Stimulated activated CD4-positive, alpha-beta T cell treated with anti-CD3 and anti-CD28 coated beads, Interleukin-2, amount 100 ng/mL, for 24 hours (primary cell): ENCODE measurements at regions not wholly inside any gene's neighbourhood (a gene's known extent, or its start where the extent isn't known, plus 50 kb on each side); places are given as distances from the start of the nearest gene placed in this dataset.

Experiments
- DNase-seq, 2 donors: peaks; one replicate each; pipeline ENCODE4 v3.0.0-alpha.2; 2020

GRCh38 chr5:3276896-3277295 is 318.7 kb upstream of the IRX1 start:
- no peak for DNase-seq

- no peak for DNase-seq
Measured at GRCh38 chr5:3269395-3270169, 326.1 kb upstream of the IRX1 start.

- DNase-seq: no peak
Measured at GRCh38 chr5:3268760-3269330, 326.8 kb upstream of the IRX1 start.

GRCh38 chr5:3266861-3267260 is 328.8 kb upstream of the IRX1 start:
- no peak for DNase-seq

- DNase-seq: no peak
Measured at GRCh38 chr5:3265936-3266335, 329.7 kb upstream of the IRX1 start.

- DNase-seq: no peak
Measured at GRCh38 chr5:3265131-3265885, 330.3 kb upstream of the IRX1 start.

GRCh38 chr5:3262451-3262850 is 333.2 kb upstream of the IRX1 start:
- DNase-seq: no peak

GRCh38 chr5:3261081-3261480 is 334.6 kb upstream of the IRX1 start:
- DNase-seq: no peak

- DNase-seq: no peak
Measured at GRCh38 chr5:3258050-3258449, 337.6 kb upstream of the IRX1 start.

- no peak for DNase-seq
Measured at GRCh38 chr5:3252235-3252634, 343.4 kb upstream of the IRX1 start.

GRCh38 chr5:3251784-3252183 is 343.8 kb upstream of the IRX1 start:
- no peak for DNase-seq

- DNase-seq: no peak
Measured at GRCh38 chr5:3249401-3249800, 346.2 kb upstream of the IRX1 start.

- no peak for DNase-seq
Measured at GRCh38 chr5:3237276-3237868, 358.3 kb upstream of the IRX1 start.

- DNase-seq: no peak
Measured at GRCh38 chr5:3234566-3234965, 361.1 kb upstream of the IRX1 start.

GRCh38 chr5:3230941-3231340 is 364.7 kb upstream of the IRX1 start:
- no peak for DNase-seq

- DNase-seq: no peak
Measured at GRCh38 chr5:3230254-3230653, 365.4 kb upstream of the IRX1 start.

GRCh38 chr5:3226196-3226920 is 369.3 kb upstream of the IRX1 start:
- no peak for DNase-seq

GRCh38 chr5:3225201-3225960 is 370.3 kb upstream of the IRX1 start:
- no peak for DNase-seq

GRCh38 chr5:3222924-3223323 is 372.7 kb upstream of the IRX1 start:
- DNase-seq: no peak

- no peak for DNase-seq
Measured at GRCh38 chr5:3221432-3221831, 374.2 kb upstream of the IRX1 start.

GRCh38 chr5:3220638-3221288 is 374.9 kb upstream of the IRX1 start:
- DNase-seq: no peak

GRCh38 chr5:3220201-3220600 is 375.4 kb upstream of the IRX1 start:
- no peak for DNase-seq
